GM19397 (cell line): ENCODE measurements at regions not wholly inside any gene's neighbourhood (a gene's known extent, or its start where the extent isn't known, plus 50 kb on each side); places are given as distances from the start of the nearest gene placed in this dataset.

Source experiments
- ATAC-seq: cut with Tn5 transposase; IDR thresholded peaks from one replicate; pipeline ENCODE4 v1.9.1; 2021; ENCODE audit warnings: mild to moderate bottlenecking, moderate library complexity; ENCODE audit not compliant: unreplicated experiment

DNA sequence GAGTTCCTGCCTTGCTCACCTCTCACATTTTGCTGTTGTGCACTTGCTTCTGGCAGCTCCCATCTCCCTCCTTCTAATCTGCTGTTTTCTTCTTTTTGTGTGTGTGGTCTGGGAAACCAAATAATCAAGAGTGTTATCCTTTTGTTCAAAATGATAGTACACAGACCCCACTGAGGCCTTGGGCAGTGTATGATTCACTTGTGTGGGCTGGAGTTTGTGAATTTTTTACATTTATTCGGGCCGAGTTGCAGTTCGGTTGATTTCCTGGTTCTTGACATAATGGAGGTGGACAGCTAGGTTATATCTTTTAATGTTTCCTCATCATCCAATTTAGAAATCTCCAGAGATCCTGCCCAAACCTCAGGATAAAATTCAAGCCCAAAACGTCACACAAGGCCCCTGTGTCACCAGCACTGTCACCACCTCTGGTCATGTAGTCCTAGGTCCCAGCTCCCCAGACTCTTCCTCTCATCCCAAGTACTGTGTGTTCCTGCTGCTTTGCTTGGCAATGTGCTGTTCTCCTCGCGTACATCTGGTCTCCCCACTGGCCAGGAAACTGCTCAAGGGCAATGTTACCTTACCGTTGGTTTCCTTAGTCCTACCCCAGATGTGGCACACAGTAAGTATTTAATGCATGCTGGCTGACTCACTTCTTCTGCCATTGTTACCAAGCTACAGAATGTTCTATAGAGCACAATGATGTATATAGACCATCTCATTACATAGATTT is 55.7 kb upstream of the PHACTR2 start:
- ATAC-seq = no peak

DNA sequence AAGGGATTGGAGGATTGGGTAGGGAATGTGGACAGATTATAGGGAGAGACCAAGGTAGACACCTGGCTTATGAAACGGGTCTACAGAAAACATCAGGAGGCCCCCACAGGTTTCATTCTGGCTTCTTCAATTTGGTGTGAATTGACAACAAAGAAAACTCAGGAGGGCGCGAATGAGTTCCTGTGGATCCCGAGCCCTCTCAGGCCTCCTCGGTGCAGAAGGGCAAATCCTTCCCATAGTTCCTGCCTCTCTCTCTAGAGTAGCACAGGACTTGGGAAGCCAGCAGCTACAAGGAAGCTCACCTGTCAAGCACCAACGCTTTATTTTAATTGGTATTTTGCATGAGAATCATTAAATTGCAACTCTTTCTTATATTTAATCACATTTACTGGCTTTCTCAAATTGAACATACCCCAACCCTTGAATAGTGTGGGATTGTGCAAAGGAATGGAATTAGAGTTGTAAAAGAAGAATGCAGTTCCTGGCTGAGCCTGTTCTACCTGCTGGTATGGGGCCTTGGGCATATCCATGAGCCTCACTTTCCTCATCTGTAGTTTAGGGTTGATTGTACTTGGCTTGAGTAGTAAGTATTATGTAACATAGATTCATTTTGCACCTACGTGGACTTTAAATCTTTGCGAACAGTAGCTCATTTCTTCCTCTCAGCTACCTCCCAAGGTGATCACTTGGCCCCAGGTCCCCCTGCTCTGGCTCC is 56.4 kb upstream of the PHACTR2 start:
- ATAC-seq = no peak

DNA sequence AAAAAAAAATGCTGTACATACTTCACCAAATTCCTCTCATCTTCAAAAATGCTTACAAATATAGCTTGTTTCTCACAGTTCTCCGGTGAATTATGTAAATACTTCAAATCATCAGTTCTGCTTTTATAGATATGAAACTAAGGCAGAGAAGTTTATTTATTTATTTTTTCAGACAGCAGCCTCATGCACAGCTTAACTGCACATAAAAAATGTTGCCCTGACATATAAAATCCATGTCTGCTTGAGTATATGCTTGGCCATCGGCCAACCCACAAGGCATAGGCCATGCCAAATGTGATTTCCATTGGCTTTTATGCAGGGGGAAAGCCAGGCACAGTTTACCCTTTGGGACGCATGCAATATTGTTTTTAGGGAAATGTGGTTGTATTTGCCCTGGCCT is 57.3 kb upstream of the PHACTR2 start:
- no peak for ATAC-seq

DNA sequence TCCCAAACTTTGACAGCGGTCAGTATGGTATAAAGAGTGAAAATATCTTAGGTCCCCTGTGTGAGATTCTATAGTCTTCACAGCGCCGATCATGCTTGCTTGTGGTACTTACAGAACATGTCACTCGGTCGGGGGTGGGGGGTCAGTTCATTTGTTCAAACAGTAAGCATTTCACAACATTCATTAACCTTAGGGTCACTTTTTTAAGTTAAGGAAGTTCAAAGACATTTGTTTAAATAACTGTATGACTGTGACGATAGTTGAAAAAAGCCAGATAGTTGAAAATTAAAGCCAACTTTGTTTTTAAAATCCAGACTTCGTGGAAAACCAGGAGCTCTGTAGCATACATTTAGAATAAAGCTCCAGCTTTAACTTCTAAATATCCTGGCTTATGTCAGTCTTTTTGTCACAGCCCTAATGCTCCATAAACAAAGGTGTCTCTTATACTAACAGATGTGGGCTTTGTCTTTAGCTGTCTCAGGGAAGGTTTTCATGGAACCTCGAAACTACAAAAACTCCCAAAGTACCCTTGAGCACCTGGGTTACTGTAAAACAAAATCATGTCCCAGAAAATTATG is 57.9 kb upstream of the PHACTR2 start:
- no peak for ATAC-seq

DNA sequence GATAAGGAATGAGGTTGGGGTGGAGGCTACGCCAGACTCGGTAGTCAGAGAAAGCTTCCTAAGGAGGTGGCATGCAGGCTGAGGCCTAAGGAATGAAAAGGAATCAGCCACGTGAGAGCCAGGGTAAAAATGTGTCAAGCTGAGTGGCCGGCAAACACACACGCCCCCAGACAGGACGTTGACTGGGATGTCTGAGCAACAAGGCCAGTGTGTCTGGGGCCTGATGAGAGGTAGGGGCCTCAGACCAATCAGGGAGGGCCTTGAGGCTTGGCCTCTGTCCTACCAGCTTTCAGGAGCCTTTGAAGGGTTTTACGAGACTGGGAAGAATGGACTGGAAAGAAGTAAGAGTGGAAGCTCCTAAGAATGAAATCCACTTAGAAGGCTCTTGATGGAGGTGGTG is 61.0 kb upstream of the PHACTR2 start:
- no peak for ATAC-seq

DNA sequence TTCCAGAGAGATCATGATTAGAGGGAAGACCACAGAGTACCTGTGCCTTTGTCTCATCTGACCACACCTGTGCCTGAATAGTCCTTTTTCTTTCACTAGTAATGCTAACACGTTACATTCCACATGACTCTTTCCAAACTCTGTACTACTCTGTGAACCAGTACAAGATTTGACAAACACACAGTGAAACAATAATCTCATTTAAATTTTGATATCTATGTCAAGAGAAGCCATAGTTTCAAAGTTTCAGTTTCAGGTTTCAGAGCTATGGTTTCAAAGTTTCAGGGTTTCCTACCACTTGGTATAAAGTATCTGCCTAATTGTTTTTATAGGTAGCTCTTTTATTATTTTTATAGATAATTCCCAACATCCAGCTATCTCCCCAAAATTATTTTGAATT is 62.0 kb upstream of the PHACTR2 start:
- no peak for ATAC-seq

DNA sequence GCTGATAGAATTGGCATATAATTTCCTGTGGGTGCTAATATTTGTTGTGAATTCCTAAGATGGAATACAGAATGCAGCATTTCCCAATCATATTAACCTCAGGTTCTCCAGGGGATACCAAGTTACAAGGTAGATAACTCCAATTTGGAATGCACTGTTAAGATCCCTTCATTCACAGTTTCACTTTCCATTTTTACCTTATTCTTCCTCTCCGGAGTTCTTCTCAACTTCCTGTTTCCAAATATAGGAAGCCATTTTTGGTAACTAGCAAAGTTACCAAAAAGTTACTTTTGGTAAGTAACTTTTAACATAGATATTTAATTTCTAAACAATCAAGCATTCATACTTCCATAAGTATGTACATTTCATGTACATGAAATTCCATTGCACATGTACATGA is 63.5 kb upstream of the PHACTR2 start:
- no peak for ATAC-seq

DNA sequence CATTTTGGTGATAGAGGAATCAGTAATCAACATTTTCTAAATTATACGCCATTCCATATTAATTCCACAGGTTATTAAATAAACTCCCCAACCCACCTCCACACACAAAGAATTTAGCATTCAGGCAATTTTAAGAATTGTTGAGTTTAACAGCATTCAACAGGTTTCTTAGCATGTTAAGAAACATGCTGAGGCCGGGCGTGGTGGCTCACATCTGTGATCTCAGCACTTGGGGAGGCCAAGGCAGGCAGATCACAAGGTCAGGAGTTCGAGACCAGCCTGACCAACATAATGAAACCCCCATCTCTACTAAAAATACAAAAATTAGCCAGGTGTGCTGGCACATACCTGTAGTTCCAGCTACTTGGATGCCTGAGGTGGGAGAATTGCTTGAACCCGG is 64.0 kb upstream of the PHACTR2 start:
- ATAC-seq = no peak

DNA sequence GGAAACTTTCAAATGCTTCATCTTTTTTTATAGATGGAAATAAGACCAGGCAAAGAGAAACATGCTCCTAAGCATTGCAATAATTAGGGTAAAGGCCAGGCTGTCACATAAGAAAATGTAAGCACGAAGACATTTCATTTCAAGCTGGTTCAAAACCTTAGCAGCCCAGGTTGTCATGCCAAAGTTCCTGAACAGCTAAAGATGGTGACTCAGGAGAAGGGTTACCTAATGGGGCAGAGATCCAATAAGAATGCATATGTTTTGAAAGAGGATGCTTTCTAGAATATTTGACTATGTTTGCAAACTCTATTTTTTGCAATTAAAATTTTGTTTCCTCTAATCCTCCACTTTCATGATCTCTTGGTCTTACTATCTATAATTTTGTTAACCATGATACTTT is 65.6 kb upstream of the PHACTR2 start:
- ATAC-seq = no peak

DNA sequence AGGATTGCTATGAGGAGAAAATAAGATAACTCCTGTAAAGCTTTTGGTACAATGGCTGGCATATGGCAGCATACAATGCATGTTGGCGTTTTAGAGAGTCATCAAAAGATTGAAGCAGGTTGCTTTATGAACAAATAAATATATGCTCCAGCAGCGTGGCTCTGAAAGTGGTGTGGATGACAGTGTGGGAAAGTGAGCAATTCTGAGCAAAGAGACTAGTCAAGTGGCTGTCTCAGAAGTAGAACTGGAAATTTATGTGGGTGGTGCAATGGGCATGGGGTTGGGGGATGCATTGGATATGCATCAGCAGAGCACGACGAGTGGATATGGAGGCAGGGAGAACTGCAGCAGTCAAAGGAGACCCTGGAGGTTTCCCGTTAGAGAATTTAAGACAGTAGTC is 66.2 kb upstream of the PHACTR2 start:
- ATAC-seq = no peak

DNA sequence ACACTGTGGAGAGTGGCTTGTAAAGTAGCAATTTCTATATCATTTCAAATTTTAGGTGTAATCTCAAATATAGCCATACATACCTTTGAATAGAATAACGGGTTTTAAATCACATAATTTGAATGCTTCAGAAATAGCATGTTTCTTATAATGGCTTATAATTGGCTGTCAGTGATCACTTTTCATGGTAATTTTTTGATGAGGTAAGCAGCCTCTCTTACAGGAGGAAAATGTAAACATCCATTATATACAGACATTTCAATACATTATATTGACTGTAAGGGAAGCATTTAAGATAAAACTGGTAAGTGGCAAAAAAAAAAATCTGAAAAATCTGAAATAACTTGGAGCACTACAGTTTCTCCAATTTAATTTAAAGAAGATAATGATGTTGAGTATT is 67.8 kb upstream of the PHACTR2 start:
- ATAC-seq = no peak

DNA sequence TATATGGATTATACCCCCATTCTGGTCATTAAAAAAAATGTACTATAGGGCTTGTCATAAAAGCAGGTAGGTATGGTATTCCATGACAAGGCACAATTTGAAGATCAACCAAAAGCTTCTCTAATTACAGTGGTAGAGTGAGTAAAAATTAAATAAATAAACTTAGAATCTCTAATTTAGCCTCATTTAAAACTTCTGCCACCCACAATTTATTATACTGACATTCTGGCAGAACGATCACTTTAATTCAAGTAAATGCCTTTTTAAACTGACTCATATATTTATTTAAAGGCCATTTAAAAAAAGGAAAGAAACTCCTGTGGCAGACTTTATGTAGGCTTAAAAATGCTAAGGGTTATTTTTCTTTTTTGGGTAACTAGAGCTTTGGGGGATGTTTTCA is 68.3 kb upstream of the PHACTR2 start:
- no peak for ATAC-seq

DNA sequence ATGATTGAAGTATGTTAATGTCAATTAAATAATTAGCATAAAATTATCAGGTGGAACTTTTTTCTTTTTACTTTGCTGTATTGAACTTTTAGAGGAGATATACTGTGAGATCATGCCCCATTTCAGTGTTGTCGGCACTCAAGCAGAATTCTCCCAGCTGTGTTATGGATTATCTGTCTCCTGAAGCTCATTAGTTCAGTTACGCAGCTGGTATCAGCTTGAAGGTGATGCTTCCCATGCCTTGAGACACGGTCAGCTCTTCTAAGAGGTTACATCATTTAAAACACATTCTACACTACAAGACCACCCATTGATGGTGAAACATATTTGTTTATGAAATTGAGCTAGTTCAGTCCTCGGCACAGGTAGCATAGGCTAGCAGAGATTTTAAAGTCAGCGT is 68.9 kb upstream of the PHACTR2 start:
- no peak for ATAC-seq

DNA sequence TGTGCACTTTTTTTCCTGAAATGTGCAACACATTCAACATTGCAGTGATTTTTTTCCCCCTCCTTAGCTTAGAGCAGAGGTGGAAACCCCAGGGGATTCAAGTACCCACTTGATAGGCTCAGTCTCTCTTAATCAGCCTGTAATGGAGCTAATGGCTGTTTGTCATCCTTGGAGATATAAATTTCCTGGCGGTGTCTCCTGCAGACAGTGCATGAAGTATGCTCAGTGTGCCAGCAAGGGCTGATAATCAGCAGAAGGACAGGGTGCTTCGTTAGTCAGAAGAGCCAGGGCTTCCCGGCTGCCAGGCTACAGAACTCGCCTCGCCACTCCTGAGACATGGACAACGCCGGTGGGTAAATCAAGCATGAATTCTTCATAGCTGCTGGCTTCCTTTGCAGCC is 69.8 kb upstream of the PHACTR2 start:
- ATAC-seq = no peak

DNA sequence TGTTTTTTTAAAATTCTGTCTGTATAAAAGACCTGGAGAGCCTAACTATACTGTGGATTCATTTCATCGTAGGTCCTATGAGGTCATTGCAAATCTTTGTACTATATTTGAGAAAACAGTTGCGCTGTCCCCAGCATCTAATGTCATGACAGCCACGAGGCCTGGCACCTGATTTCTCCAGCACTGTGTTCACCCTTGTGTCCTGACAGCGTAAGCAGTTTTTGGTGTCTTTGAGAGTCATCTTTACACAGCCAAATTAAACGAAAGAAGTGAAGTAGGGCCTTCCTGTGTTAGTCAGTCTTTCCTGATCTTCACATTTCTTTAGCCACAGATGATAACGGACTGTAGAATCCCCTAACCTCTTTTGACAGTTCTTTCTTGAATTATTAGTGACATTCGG is 70.6 kb upstream of the PHACTR2 start:
- no peak for ATAC-seq

DNA sequence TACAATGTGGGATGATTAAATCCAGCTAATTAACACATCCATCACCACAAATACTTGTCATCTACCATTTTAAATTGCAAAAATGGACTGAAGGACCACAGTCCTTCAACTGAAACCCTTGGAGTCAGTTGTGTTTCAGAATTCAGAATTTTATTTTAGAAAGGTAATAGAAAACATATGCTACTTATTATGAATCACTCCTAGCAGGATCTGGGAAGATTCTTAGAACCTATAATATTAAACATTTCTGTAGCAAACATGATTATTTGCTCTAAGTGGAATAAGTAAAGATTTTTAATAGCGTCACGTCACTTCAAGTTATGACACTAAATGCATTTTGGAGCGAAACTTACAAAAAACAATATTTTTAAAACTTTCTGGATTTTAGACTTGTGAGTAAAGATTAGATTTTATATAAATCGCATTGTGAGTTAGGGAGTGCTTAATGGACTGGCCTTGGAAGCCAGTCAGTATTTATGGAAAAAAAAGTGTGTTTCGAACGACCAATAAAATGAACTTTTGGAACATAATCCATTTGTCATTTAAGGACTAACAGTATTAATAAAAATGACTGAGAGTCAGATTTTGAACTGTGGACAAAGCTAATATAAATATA is 71.8 kb upstream of the PHACTR2 start:
- ATAC-seq = no peak

DNA sequence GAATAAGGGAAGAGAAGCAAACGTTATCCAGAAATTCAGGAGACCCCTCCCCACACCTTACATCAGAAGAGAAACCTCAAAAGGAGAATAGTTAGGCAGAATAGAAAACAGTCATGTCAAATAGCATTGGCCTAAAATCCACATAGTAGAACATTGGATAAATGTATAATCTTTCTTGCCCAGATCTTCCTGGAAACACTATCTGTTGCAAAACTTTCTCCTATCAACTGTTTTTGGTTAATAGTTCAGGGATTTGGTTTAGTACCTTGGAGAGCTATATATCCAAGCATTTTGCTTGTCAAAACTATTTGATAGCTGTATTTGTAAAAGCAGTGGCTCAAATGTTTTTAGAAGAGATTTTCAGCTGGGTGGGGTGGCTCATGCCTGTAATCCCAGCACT is 74.3 kb upstream of the PHACTR2 start:
- ATAC-seq = no peak

DNA sequence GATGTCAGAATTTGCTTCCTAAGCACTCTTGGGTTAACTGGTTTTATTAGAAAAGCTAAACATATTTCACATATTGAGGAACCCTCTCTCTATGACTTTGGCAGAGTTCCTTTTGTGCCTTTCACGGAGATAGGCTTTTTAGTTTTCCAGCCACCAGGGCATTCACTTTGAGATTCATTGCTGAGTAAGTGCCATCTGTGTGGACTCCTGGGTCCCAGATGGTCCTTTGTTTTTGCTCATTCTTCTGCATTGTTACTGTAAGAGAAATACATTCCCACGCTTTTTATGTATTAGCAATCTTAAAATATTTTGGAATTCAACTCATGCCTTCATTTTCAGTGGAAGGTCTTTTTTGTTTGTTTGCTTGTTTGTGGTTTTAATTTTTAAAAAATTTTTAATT is 76.3 kb upstream of the PHACTR2 start:
- ATAC-seq = no peak

DNA sequence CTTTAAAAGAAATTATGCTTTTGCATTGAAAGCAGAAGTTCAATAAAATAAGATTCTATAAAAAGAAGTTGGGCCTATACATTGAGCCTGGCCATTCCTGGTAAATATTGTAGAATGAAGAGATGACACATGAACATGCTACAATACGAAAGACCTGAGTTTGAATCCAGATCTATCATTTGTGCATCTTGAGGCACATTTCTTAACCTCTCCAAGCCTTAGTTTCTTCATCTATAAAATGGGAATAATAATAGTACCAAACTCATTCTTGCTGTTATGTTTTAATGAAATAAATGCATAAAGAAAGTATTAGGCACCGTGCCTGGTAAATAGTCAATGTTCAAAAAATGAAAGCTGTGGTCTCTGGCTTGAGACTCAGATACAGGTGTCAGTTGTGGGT is 76.9 kb upstream of the PHACTR2 start:
- ATAC-seq = no peak

DNA sequence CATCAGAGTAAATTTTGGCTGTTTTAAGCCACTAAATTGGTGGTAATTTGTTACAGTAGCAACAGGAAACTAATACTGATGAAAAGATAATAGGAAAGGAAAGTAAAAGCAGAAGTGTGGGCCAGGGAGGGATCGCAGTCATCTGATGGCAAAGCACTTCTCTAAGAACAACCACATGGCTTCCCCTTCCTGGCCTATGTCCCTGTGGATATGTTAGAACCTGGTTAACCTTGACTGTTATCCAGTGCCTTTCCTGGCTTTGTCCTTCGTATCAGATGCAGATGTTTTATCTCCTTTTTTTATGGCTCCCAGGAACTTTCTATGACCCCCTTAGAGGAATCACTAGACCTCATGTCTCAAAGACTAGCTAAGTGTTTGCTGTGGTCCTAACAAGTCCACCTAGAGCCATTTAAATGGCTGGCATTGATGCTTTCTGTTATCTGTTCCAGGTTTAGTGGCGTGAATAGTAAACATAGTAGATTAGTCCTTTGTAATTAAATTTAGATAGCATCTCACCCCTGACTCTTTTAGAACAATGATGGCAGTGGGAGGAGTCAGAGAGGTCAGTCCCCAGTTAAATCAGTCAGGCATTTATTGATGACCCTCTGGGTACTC is 79.2 kb upstream of the PHACTR2 start:
- no peak for ATAC-seq

DNA sequence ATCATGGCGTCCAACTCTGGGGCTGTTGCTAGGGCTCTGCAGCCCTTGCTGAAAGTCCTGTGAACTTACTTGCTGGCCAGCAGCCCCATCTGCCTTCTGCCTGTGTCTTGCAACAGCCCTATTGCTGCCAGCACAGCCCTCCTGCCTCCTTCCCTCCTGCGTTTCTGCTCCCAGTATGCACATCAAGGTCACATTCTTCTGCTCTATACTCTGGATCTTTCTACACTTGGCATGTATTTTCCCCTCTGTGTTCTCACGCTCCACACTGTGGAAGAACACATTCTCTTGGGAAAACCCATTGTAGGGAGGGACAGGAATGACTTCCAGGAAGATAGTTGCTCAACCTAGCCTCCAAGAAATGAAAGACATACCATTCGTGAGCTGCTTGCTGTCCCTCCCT is 80.9 kb upstream of the PHACTR2 start:
- no peak for ATAC-seq
